ENCODE measurements at regions not wholly inside any gene's neighbourhood (a gene's known extent, or its start where the extent isn't known, plus 50 kb on each side); places are given as distances from the start of the nearest gene placed in this dataset.

- no peaks in the 10 kb centered on the region for H3K36me3 ChIP-seq (ENCODE audit: control insufficient read depth in 2 of 2, extremely low read depth in 1 of 2, insufficient read depth in 2 of 2, low read length in 2 of 2)
- H2AFZ ChIP-seq (ENCODE audit: control insufficient read depth, low read length) = peak overlapping the region; percentile 32
- no peak overlapping the region for H3K4me2 ChIP-seq (ENCODE audit: control insufficient read depth, extremely low read depth, insufficient read depth, low read depth, low read length)
- no peaks in the 10 kb centered on the region for H3K27me3 ChIP-seq (ENCODE audit: control insufficient read depth, extremely low read depth, insufficient read depth, low read length)
- peaks cover 2% of the 10 kb centered on the region for H3K9me1 ChIP-seq (ENCODE audit: control insufficient read depth, extremely low read depth, insufficient read depth, low read length)
- H3K4me3 ChIP-seq (ENCODE audit: control insufficient read depth in 2 of 3, extremely low read depth in 1 of 3, insufficient read depth in 2 of 3, low read depth in 1 of 3, low read length in 3 of 3) = no peak overlapping the region
- no peak overlapping the region for H3K27ac ChIP-seq (ENCODE audit: control insufficient read depth, insufficient read depth, low read length)
- H3K9me3 ChIP-seq (ENCODE audit: control insufficient read depth, low read depth, low read length) = no peaks in the 10 kb centered on the region
- H4K20me1 ChIP-seq (ENCODE audit: control insufficient read depth, extremely low read depth, insufficient read depth, low read length) = no peaks in the 10 kb centered on the region
- H3K4me1 ChIP-seq (ENCODE audit: control insufficient read depth, extremely low read depth, insufficient read depth, low read length) = peaks cover 29% of the 10 kb centered on the region
- H3K79me2 ChIP-seq (ENCODE audit: control insufficient read depth, insufficient read depth, low read length) = no peaks in the 10 kb centered on the region
- DNase-seq (ENCODE audit: low read depth, low spot score) = no peak
- TF ChIP-seq EZH2 (IDR thresholded peaks at IDR 0.05; ENCODE audit: low read length) = no peak
- no peak for TF ChIP-seq CTCF (optimal IDR thresholded peaks at IDR 0.05 in 1 of 3, IDR thresholded peaks at IDR 0.05 in 1 of 3, conservative IDR thresholded peaks at IDR 0.05 in 1 of 3; ENCODE audit: extremely low read depth in 1 of 3, insufficient read depth in 2 of 3, low read length in 3 of 3)
- H3K9ac ChIP-seq (ENCODE audit: control insufficient read depth, extremely low read depth, insufficient read depth, low read length) = no peak overlapping the region
- dilution Hi-C loops (cut with MboI; ENCODE audit: extremely low pct_ligation_motif_present, low sequenced_read_pairs) = no loop called here
- FAIRE-seq = no peak
Observed at GRCh38 chr12:76948879-76949278, 70.1 kb upstream of the CSRP2 start.

GRCh38 chr12:76947304-76947703, 68.5 kb upstream of the CSRP2 start:
- DNase-seq (ENCODE audit: low read depth, low spot score) = no peak
- Histone ChIP-seq H3K27me3 (ENCODE audit: control insufficient read depth, extremely low read depth, insufficient read depth, low read length) (no peaks in the 10 kb centered on the region), H3K4me2 (ENCODE audit: control insufficient read depth, extremely low read depth, insufficient read depth, low read depth, low read length) (no peak overlapping the region), H3K27ac (ENCODE audit: control insufficient read depth, insufficient read depth, low read length) (no peak overlapping the region), H3K9me3 (ENCODE audit: control insufficient read depth, low read depth, low read length) (no peaks in the 10 kb centered on the region), H3K9me1 (ENCODE audit: control insufficient read depth, extremely low read depth, insufficient read depth, low read length) (peaks cover under 1% of the 10 kb centered on the region), H4K20me1 (ENCODE audit: control insufficient read depth, extremely low read depth, insufficient read depth, low read length) (no peaks in the 10 kb centered on the region), H3K79me2 (ENCODE audit: control insufficient read depth, insufficient read depth, low read length) (no peaks in the 10 kb centered on the region), H3K4me3 (ENCODE audit: control insufficient read depth in 2 of 3, extremely low read depth in 1 of 3, insufficient read depth in 2 of 3, low read depth in 1 of 3, low read length in 3 of 3) (no peak overlapping the region), H3K4me1 (ENCODE audit: control insufficient read depth, extremely low read depth, insufficient read depth, low read length) (peaks cover 17% of the 10 kb centered on the region), H3K9ac (ENCODE audit: control insufficient read depth, extremely low read depth, insufficient read depth, low read length) (no peak overlapping the region), H2AFZ (ENCODE audit: control insufficient read depth, low read length) (no peak overlapping the region), H3K36me3 (ENCODE audit: control insufficient read depth in 2 of 2, extremely low read depth in 1 of 2, insufficient read depth in 2 of 2, low read length in 2 of 2) (no peaks in the 10 kb centered on the region)
- TF ChIP-seq EZH2 (IDR thresholded peaks at IDR 0.05; ENCODE audit: low read length) (no peak), CTCF (optimal IDR thresholded peaks at IDR 0.05 in 1 of 3, IDR thresholded peaks at IDR 0.05 in 1 of 3, conservative IDR thresholded peaks at IDR 0.05 in 1 of 3; ENCODE audit: extremely low read depth in 1 of 3, insufficient read depth in 2 of 3, low read length in 3 of 3) (no peak)
- no peak for FAIRE-seq
- dilution Hi-C loops (cut with MboI; ENCODE audit: extremely low pct_ligation_motif_present, low sequenced_read_pairs) = no loop called here

All from keratinocyte (primary cell).